HG03442 (cell line): ENCODE measurements at regions not wholly inside any gene's neighbourhood (a gene's known extent, or its start where the extent isn't known, plus 50 kb on each side); places are given as distances from the start of the nearest gene placed in this dataset.
"Not testable (repeated sequence)": the region's sequence is repeated elsewhere in the genome, so short reads cannot be mapped to it uniquely, and the experiment has no call there.

Experiments
- ATAC-seq: cut with Tn5 transposase; IDR thresholded peaks from one replicate; pipeline ENCODE4 v1.9.1; 2021; ENCODE audit warnings: mild to moderate bottlenecking, moderate library complexity; ENCODE audit not compliant: unreplicated experiment

- ATAC-seq: no peak
Measured at GRCh38 chr18:76610933-76611749, 116.1 kb upstream of the ZNF516 start.

GRCh38 chr18:76610012-76610411 is 115.0 kb upstream of the ZNF516 start:
- no peak for ATAC-seq

- ATAC-seq: no peak
Measured at GRCh38 chr18:76605341-76605929, 110.4 kb upstream of the ZNF516 start.

- no peak for ATAC-seq
Measured at GRCh38 chr18:76604935-76605240, 109.8 kb upstream of the ZNF516 start.

GRCh38 chr18:76604108-76604934 is 109.3 kb upstream of the ZNF516 start:
- no peak for ATAC-seq

GRCh38 chr18:76602191-76602590 is 107.1 kb upstream of the ZNF516 start:
- ATAC-seq: no peak

GRCh38 chr18:76600076-76600475 is 105.0 kb upstream of the ZNF516 start:
- not testable (repeated sequence) for ATAC-seq

GRCh38 chr18:76594966-76595365 is 99.9 kb upstream of the ZNF516 start:
- no peak for ATAC-seq

- ATAC-seq: no peak
Measured at GRCh38 chr18:76593843-76594242, 98.8 kb upstream of the ZNF516 start.

GRCh38 chr18:76592981-76593381 is 97.9 kb upstream of the ZNF516 start:
- no peak for ATAC-seq

GRCh38 chr18:76592096-76592495 is 97.1 kb upstream of the ZNF516 start:
- ATAC-seq: no peak

GRCh38 chr18:76589866-76590265 is 94.8 kb upstream of the ZNF516 start:
- ATAC-seq: no peak

- ATAC-seq: no peak
Measured at GRCh38 chr18:76589316-76589715, 94.3 kb upstream of the ZNF516 start.

- ATAC-seq: no peak
Measured at GRCh38 chr18:76588601-76589226, 93.7 kb upstream of the ZNF516 start.

- ATAC-seq: no peak
Measured at GRCh38 chr18:76587879-76588271, 92.8 kb upstream of the ZNF516 start.

GRCh38 chr18:76587147-76587878 is 92.3 kb upstream of the ZNF516 start:
- ATAC-seq: no peak

- ATAC-seq: no peak
Measured at GRCh38 chr18:76584414-76585310, 89.6 kb upstream of the ZNF516 start.

- no peak for ATAC-seq
Measured at GRCh38 chr18:76581261-76581660, 86.2 kb upstream of the ZNF516 start.

GRCh38 chr18:76580288-76580962 is 85.4 kb upstream of the ZNF516 start:
- ATAC-seq: no peak
